Myocyte (in vitro differentiated cells): ENCODE measurements at regions not wholly inside any gene's neighbourhood (a gene's known extent, or its start where the extent isn't known, plus 50 kb on each side); places are given as distances from the start of the nearest gene placed in this dataset.
"Not testable (repeated sequence)": the region's sequence is repeated elsewhere in the genome, so short reads cannot be mapped to it uniquely, and the experiment has no call there.

Experiments used
- DNase-seq: peaks from one replicate; pipeline ENCODE4 v3.0.0-alpha.2; 2012; ENCODE audit warnings: low read depth

DNA sequence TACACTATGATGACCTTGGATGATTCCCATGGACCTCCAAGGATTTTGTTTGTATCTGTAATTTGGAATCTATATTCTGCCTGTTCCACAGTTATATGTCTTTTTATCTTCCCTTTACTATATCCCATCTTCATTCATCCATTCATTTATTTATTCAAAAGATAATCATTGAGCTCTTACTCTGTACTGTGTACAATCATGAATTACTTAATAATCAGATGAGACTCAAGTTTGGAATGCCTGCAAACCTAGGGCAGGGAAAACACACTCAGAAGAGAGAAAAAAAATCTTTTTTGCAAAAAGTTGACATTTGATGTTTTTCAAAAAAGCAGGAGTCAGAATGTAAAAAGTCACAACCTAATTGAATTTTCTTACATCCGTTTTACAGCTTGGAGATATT, 170.2 kb upstream of the GNAI1 start:
- DNase-seq = no peak

DNA sequence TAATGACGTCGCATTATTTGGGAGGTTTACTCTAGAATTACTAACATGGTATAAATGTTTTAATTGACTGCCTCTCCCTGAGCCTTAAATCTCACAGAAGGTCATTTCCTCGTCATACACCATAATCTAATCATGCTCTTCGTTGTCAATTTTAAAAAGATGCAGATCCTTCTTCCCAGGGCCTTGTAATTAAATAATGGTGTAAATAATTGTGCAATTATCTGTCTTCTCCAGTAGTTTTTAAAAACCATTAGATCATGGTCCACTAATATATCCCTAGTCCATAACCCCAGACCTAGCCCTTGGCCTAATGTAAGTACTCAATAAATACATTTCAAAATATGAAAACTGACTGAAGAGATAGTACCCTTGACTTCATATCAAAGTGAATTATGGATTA, 181.5 kb upstream of the GNAI1 start:
- no peak for DNase-seq

DNA sequence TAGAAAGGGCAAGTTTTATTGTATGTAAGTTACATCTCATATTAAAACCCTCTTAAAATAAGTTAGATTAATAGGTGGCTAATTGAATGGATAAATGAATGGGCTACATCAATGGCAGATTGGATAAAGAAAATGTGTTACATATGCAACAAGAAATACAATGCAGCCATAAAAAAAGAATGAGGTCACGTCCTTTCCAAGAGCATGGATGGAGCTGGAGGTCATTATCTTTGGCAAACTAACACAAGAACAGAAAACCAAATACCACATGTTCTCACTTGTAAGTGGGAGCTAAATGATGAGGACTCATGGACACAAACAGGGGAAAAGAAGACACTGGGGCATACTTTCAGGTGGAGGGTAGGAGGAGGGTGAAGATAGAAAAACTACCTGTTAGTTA, 182.2 kb upstream of the GNAI1 start:
- no peak for DNase-seq

DNA sequence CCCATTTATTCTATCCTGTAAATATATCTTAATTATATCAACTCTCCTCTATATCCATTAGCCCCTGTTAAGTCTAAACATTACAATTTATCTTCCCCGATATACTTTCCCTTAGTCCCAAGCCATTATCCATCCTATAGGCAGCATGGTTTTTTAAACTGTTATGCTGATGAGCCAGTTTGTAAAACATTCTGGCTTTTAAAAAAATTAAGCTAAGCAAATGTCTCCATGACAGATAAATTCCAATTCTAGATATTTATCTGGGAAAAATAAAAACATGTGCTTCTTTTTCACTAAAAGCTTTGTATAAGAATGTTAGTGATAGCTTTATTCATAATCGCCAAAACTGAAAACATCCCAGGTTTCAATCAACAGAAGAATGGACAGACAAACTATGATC, 183.2 kb upstream of the GNAI1 start:
- no peak for DNase-seq

DNA sequence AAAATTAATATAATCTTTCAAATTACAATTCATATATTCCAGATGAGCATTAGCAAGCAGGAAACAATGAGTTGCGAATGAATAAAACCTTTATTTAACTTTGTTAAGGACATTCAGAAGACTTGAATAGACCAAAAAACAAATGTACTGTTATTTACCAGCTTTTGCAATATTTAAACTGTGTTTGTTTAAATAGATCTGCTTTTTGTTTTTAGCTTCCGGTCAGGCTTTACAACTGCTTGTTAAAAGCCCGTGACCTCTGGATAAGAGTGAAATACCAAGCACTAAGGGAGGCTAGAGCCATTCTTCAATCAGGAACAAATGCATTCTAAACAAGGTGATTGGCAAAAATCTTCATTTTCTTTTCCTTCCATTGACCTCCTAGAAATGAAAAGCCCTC, 184.9 kb upstream of the GNAI1 start:
- DNase-seq = no peak

DNA sequence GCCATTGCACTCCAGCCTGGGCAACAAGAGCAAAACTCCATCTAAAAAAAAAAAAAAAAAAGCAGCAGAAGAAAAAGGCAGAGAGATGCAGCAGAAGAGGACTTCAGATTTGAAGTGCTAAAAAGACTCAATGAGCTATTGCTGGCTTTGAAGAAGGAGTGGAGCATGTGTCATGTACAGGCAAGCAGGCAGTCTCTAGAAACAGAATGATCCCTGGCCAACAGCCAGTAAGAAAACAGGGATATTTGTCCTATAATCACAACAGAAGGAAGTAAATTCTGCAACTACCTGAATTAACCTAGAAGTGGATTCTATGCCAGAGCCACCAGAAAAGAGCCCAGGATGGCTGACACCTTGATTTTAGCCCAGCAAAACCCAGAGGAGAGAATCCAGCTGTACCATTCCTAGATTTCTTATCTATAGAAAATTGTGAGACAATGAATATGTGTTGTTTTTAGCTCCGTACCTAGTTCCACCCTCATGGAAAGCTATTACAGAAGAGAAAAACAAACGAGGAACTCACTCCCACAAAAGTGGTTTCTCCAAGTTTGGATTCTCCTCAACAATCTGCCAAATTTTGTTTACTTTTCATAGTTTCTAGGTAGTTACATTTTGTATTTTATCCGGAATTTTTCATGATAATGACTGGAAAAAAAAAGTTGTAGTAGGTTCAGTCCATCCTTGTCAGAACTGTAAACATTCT, 198.2 kb upstream of the GNAI1 start:
- DNase-seq = no peak

DNA sequence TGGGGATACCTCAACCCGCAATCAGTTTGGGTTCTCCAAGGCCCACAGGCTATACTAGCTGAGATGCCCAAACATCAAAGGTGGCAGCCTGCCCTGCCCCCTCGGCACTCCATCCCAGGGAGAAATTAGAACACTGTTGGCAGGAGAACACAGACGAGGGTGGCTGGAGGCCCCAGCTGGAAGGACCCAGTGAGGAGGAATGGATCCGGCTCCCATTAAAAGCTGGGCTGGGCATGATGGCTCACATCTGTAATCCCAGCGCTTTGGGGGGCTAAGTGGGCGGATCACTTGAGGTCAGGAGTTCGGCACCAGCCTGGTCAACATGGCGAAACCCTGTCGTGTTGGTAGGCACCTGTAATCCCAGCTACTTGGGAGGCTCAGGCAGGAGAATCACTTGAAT, 199.9 kb upstream of the GNAI1 start:
- no peak for DNase-seq

DNA sequence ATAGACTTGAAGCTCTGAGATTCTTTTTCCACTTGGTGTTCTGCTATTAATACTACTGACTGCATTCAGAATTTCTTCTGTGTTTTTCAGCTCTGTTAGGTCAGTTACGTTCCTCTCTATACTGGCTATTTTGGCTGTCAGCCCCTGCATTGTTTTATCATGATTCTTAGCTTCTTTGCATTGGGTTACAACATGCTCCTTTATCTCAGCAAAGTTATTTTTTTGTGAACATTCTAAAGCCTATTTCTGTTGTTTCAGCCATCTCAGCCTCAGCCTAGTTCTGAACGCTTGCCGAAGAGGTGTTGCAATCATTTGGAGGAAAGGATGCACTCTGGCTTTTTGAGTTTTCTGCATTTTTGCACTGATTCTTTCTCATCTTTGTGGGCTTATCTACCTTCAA, 201.5 kb upstream of the GNAI1 start:
- DNase-seq = no peak

- no peak for DNase-seq
These were observed 204.0 kb upstream of the GNAI1 start for GRCh38 chr7:79930604-79931003.

GRCh38 chr7:79927116-79927515, 207.5 kb upstream of the GNAI1 start:
- DNase-seq = no peak

- no peak for DNase-seq
These were observed 210.7 kb upstream of the GNAI1 start for GRCh38 chr7:79923953-79924352.

- no peak for DNase-seq
These were observed 211.7 kb upstream of the GNAI1 start for GRCh38 chr7:79922894-79923293.

DNA sequence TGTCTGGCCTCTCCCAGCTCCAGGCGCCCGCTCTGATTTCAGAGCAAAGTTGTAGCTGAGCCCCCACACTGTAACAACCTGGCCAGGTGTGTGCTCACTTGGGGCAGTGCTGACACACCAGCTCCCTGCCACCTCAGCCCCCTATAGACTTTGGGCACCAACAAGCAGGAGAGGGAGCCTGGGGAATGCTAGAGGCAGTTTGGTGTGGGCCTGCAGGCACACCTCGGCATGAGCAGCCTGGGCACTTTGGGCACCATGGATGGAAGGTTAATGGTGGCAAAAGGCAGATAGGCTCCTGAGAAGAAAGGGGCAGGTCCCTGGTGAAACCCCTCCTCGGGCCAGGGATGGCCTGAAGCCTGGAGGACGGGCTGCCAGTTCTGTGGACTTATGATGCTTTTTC, 212.7 kb upstream of the GNAI1 start:
- no peak for DNase-seq

DNA sequence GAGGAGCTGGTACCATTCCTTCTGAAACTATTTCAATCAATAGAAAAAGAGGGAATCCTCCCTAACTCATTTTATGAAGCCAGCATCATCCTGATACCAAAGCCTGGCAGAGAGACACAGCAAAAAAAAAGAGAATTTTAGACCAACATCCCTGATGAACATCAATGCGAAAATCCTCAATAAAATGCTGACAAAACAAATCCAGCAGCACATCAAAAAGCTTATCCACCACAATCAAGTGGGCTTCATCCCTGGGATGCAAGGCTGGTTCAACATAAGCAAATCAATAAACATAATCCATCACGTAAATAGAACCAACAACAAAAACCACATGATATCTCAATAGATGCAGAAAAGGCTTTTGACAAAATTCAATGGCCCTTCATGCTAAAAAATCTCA, 216.0 kb upstream of the GNAI1 start:
- DNase-seq = not testable (repeated sequence)

GRCh38 chr7:79915346-79915745, 219.3 kb upstream of the GNAI1 start:
- DNase-seq = not testable (repeated sequence)

DNA sequence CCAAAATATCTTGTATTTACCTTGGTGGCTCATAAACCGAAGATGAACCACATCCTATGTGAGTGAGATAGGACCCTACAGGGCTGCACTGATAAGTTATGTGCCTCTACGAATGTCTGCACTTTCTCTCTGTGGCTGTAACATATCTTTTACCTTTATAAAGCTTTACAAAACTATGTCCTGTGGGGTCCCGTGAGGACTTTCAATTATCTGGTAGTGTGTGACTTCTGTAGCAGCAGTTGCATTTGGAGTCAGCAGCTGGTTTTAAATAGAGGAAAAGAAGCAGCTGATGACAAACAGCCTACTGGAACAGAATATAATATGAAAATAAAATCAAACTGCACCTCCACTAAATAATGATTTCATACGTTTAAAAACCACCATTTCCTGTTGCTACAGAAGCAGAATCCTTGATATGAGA, 222.4 kb upstream of the GNAI1 start:
- DNase-seq = peak; percentile 13

GRCh38 chr7:79911420-79911819, 223.2 kb upstream of the GNAI1 start:
- DNase-seq = no peak

DNA sequence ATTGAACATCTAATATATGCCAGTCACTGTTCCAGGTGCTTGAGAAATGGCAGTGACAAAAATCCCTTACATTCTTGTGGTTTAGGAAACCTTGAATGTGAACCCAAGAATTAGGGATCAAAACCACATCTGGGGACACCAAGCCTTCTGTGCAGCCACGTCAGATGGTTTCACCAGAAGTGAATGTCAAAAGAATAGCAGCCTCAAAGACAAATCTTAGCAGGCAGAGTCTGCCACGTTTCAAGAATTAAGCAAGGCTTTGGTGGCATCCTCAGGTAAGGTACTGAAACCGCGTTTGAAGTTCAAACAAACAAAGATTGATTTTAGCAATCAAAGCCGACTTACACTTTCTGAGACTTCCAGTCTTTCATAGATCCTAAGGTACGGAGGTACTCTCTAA, 225.5 kb upstream of the GNAI1 start:
- peak; percentile 14 for DNase-seq

GRCh38 chr7:79897166-79897565, 237.5 kb upstream of the GNAI1 start:
- DNase-seq = no peak

GRCh38 chr7:79893991-79894390, 240.6 kb upstream of the GNAI1 start:
- DNase-seq = no peak

- DNase-seq = no peak
These were observed 251.7 kb upstream of the GNAI1 start for GRCh38 chr7:79882922-79883321.

DNA sequence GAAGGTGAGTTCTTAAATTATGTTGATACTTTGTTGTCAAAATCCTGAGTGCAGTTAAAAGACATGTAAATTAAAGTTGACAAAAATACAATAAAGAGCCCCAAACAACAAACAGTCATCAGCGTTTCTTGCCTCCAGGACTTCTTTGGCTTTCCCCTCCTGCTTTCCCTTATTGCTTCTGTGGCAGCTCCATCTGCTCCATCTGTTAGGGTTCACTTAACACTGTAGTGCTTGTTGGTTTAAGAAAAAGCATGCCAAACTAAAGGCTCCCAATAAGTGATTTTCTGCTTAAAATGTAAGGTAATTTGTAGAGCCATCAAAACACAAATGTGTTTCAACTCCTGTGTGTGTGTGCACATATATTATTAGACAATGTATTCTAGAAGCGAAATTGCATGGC, 254.3 kb upstream of the GNAI1 start:
- DNase-seq = no peak

- no peak for DNase-seq
These were observed 256.7 kb upstream of the GNAI1 start for GRCh38 chr7:79877874-79878465.
